Right atrium auricular region (tissue), 2 donors: ENCODE measurements at regions not wholly inside any gene's neighbourhood (a gene's known extent, or its start where the extent isn't known, plus 50 kb on each side); places are given as distances from the start of the nearest gene placed in this dataset.

Source experiments
- microRNA counts, 2 donors: library from miRNA; unstranded; fragments of <30 nt; microRNA quantifications; one replicate each; lab custom pipeline; 2016 to 2017
- microRNA-seq, 2 donors: library from miRNA; unstranded; fragments of <30 nt; microRNA quantifications; one replicate each; pipeline ENCODE4, GENCODE V29; 2016 to 2017; ENCODE audit warnings: borderline number of aligned reads in 2 of 2, borderline replicate concordance in 1 of 2

MicroRNAs encoded in the stretch of these regions (microRNA counts, 767-probe panel; counts per million panel counts)
- microRNA hsa-miR-2054 (lab: Ali Mortazavi, UCI): 0 to 31.0 counts per million in 2 donors

Small RNA genes in the stretch of these regions (microRNA-seq; reads per million reads assigned to microRNA genes)
- gene MIR2054: 0 reads per million in 2 donors
